ENCODE measurements at regions not wholly inside any gene's neighbourhood (a gene's known extent, or its start where the extent isn't known, plus 50 kb on each side); places are given as distances from the start of the nearest gene placed in this dataset.

GRCh38 chr16:59044616-59045015, 310.5 kb upstream of the GOT2 start:
- no peaks in the 10 kb centered on the region for H3K79me2 ChIP-seq (replicated peaks; ENCODE audit: insufficient read depth, low read length)
- no peak overlapping the region for H3K27ac ChIP-seq (ENCODE audit: low read length)
- no peaks in the 10 kb centered on the region for H3K27me3 ChIP-seq (ENCODE audit: insufficient read depth, low read depth, low read length)
- H3K36me3 ChIP-seq (ENCODE audit: insufficient read depth, low read length), result no peaks in the 10 kb centered on the region
- no peaks in the 10 kb centered on the region for H4K20me1 ChIP-seq (ENCODE audit: insufficient read depth)
- no peak overlapping the region for H3K4me3 ChIP-seq (ENCODE audit: low read length)
- H3F3A ChIP-seq (ENCODE audit: insufficient read depth, low read length, poor library complexity, severe bottlenecking), result no peaks in the 10 kb centered on the region
- TF ChIP-seq, protein P1, sequence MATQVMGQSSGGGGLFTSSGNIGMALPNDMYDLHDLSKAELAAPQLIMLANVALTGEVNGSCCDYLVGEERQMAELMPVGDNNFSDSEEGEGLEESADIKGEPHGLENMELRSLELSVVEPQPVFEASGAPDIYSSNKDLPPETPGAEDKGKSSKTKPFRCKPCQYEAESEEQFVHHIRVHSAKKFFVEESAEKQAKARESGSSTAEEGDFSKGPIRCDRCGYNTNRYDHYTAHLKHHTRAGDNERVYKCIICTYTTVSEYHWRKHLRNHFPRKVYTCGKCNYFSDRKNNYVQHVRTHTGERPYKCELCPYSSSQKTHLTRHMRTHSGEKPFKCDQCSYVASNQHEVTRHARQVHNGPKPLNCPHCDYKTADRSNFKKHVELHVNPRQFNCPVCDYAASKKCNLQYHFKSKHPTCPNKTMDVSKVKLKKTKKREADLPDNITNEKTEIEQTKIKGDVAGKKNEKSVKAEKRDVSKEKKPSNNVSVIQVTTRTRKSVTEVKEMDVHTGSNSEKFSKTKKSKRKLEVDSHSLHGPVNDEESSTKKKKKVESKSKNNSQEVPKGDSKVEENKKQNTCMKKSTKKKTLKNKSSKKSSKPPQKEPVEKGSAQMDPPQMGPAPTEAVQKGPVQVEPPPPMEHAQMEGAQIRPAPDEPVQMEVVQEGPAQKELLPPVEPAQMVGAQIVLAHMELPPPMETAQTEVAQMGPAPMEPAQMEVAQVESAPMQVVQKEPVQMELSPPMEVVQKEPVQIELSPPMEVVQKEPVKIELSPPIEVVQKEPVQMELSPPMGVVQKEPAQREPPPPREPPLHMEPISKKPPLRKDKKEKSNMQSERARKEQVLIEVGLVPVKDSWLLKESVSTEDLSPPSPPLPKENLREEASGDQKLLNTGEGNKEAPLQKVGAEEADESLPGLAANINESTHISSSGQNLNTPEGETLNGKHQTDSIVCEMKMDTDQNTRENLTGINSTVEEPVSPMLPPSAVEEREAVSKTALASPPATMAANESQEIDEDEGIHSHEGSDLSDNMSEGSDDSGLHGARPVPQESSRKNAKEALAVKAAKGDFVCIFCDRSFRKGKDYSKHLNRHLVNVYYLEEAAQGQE (IDR thresholded peaks at IDR 0.05; ENCODE audit: borderline replicate concordance), result no peak
- TF ChIP-seq MXI1 (conservative IDR thresholded peaks at IDR 0.05; ENCODE audit: poor library complexity, severe bottlenecking), result no peak
- TF ChIP-seq POLR2AphosphoS5 (IDR thresholded peaks at IDR 0.05), result no peak
- TF ChIP-seq RAD21 (conservative IDR thresholded peaks at IDR 0.05), result no peak
- no peak for TF ChIP-seq EP300 (conservative IDR thresholded peaks at IDR 0.05; ENCODE audit: poor library complexity, severe bottlenecking)
- TF ChIP-seq CTCF (IDR thresholded peaks at IDR 0.05; ENCODE audit: poor library complexity, severe bottlenecking), result no peak
- no peak for TF ChIP-seq TAF1 (IDR thresholded peaks at IDR 0.05; ENCODE audit: low read depth)
- no peak for TF ChIP-seq EZH2 (IDR thresholded peaks at IDR 0.05; ENCODE audit: borderline replicate concordance, insufficient read depth, low read length, poor library complexity, severe bottlenecking)
- no peak for TF ChIP-seq SMC3 (conservative IDR thresholded peaks at IDR 0.05; ENCODE audit: poor library complexity)
- H3K9me3 ChIP-seq (ENCODE audit: low read length), result no peaks in the 10 kb centered on the region
- H3K4me2 ChIP-seq (ENCODE audit: low read length), result no peak overlapping the region
- no peak overlapping the region for H2AFZ ChIP-seq (ENCODE audit: low read depth, low read length)
- no peak overlapping the region for H3K9ac ChIP-seq (ENCODE audit: low read length)
- H3K9me2 ChIP-seq (ENCODE audit: insufficient read depth, low read length), result no peaks in the 10 kb centered on the region

- H3K9ac ChIP-seq (ENCODE audit: low read length), result no peak overlapping the region
Measured at GRCh38 chr16:59042301-59042700, 308.2 kb upstream of the GOT2 start.

More at GRCh38 chr16:59042301-59042700, 308.2 kb upstream of the GOT2 start:
- H4K20me1 ChIP-seq (ENCODE audit: insufficient read depth), result no peaks in the 10 kb centered on the region
- no peak overlapping the region for H3K27ac ChIP-seq (ENCODE audit: low read length)
- H3K4me2 ChIP-seq (ENCODE audit: low read length), result no peak overlapping the region
- H3K4me3 ChIP-seq (ENCODE audit: low read length), result no peak overlapping the region
- H3K9me3 ChIP-seq (ENCODE audit: low read length), result no peaks in the 10 kb centered on the region
- no peak overlapping the region for H2AFZ ChIP-seq (ENCODE audit: low read depth, low read length)
- no peaks in the 10 kb centered on the region for H3K9me2 ChIP-seq (ENCODE audit: insufficient read depth, low read length)
- no peaks in the 10 kb centered on the region for H3K27me3 ChIP-seq (ENCODE audit: insufficient read depth, low read depth, low read length)
- no peaks in the 10 kb centered on the region for H3K79me2 ChIP-seq (replicated peaks; ENCODE audit: insufficient read depth, low read length)
- H3F3A ChIP-seq (ENCODE audit: insufficient read depth, low read length, poor library complexity, severe bottlenecking), result no peaks in the 10 kb centered on the region
- H3K36me3 ChIP-seq (ENCODE audit: insufficient read depth, low read length), result no peaks in the 10 kb centered on the region
- TF ChIP-seq MXI1 (conservative IDR thresholded peaks at IDR 0.05; ENCODE audit: poor library complexity, severe bottlenecking), result no peak
- TF ChIP-seq EP300 (conservative IDR thresholded peaks at IDR 0.05; ENCODE audit: poor library complexity, severe bottlenecking), result no peak
- no peak for TF ChIP-seq CTCF (IDR thresholded peaks at IDR 0.05; ENCODE audit: poor library complexity, severe bottlenecking)
- TF ChIP-seq, protein P1 (IDR thresholded peaks at IDR 0.05; ENCODE audit: borderline replicate concordance), result no peak
- no peak for TF ChIP-seq SMC3 (conservative IDR thresholded peaks at IDR 0.05; ENCODE audit: poor library complexity)
- no peak for TF ChIP-seq POLR2AphosphoS5 (IDR thresholded peaks at IDR 0.05)
- TF ChIP-seq EZH2 (IDR thresholded peaks at IDR 0.05; ENCODE audit: borderline replicate concordance, insufficient read depth, low read length, poor library complexity, severe bottlenecking), result no peak

Measured in neural cell (in vitro differentiated cells).